ENCODE measurements at regions not wholly inside any gene's neighbourhood (a gene's known extent, or its start where the extent isn't known, plus 50 kb on each side); places are given as distances from the start of the nearest gene placed in this dataset.

DNA sequence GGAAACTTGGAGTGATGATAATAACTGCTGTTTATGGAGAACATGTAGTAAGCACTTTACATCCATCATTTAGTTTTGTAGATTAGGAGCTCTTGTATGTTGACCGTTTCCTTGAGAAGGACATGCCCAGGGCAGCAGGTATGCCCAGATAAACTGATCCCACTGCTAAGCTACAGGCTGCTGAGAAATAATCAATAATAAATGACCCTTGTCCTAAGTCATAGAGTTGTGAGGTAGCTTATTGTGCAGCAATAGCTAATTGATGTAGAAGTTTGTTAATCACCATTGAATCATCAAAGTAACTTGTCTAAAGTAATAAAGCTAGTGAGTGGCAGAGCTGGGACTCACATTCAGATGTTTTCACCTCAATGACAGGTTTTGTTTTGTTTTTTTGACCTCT is 287.2 kb upstream of the CYRIA start:
- TF ChIP-seq, protein P1, sequence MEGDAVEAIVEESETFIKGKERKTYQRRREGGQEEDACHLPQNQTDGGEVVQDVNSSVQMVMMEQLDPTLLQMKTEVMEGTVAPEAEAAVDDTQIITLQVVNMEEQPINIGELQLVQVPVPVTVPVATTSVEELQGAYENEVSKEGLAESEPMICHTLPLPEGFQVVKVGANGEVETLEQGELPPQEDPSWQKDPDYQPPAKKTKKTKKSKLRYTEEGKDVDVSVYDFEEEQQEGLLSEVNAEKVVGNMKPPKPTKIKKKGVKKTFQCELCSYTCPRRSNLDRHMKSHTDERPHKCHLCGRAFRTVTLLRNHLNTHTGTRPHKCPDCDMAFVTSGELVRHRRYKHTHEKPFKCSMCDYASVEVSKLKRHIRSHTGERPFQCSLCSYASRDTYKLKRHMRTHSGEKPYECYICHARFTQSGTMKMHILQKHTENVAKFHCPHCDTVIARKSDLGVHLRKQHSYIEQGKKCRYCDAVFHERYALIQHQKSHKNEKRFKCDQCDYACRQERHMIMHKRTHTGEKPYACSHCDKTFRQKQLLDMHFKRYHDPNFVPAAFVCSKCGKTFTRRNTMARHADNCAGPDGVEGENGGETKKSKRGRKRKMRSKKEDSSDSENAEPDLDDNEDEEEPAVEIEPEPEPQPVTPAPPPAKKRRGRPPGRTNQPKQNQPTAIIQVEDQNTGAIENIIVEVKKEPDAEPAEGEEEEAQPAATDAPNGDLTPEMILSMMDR (IDR thresholded peaks at IDR 0.05; ENCODE audit: control insufficient read depth, extremely low read depth, insufficient read depth), result no peak
- no peak overlapping the region for H3K4me3 ChIP-seq (ENCODE audit: low read depth, low read length)
- DNase-seq (ENCODE audit: low read depth), result no peak

DNA sequence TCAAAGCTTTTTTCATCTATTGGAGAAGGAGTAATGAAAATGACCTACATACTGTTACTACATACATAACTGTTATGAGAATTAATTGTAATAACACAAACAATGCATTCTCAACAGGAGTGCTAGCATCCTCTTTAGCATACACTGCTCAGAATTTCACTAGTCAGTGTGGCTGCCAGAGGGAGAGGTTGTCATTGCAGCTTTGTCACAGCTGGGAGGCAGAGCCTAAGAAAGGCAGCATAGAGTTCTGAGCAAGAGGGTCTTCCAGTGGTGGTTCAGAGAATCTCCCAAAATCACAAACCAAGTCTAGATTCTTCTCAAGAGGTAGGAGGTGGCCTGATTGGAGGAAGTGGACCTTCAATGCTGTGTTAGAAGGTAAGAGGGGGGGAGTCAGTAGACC is 286.7 kb upstream of the CYRIA start:
- no peak overlapping the region for H3K4me3 ChIP-seq (ENCODE audit: low read depth, low read length)
- TF ChIP-seq, protein P1 (IDR thresholded peaks at IDR 0.05; ENCODE audit: control insufficient read depth, extremely low read depth, insufficient read depth), result no peak
- DNase-seq (ENCODE audit: low read depth), result no peak

DNA sequence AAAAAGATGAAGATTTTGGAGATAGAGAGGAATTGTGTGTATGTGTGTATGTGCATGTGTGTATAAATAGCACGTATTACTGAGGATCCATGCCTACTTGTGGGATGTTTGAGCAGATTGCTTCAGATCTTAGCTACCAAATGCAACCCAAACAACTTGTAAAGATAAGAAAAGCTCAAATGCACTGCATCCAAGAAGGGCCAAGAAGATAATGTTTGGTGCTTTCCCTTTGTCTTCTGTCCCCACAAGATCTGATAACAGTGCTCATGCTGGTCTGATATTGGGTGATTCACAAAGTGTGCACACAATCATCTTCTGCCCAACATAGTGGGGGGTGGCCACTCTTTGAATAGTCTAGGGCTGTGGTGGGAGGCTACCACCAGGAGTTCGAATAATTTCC is 284.8 kb upstream of the CYRIA start:
- H3K4me3 ChIP-seq (ENCODE audit: low read depth, low read length), result no peak overlapping the region
- no peak for DNase-seq (ENCODE audit: low read depth)
- TF ChIP-seq, protein P1 (IDR thresholded peaks at IDR 0.05; ENCODE audit: control insufficient read depth, extremely low read depth, insufficient read depth), result no peak

DNA sequence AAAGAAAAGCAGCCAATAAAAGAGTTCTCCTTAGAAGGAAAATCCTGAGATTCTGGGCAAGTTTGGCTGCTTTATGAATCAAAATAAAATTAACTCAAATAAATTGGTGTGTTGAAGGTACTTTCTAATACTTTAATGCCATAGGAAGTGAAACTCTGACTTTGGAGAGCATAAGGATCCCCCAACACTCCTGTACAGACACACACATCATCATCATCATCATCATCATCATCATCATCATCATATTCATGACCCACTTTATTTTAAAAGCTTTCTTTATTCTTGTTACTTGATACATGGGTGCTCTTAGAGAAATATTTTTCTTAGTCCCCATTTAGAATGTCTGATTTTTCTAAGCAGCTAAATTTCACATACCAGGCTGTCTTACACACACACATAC is 283.1 kb upstream of the CYRIA start:
- no peak overlapping the region for H3K4me3 ChIP-seq (ENCODE audit: low read depth, low read length)
- no peak for DNase-seq (ENCODE audit: low read depth)
- TF ChIP-seq, protein P1 (IDR thresholded peaks at IDR 0.05; ENCODE audit: control insufficient read depth, extremely low read depth, insufficient read depth), result no peak

DNA sequence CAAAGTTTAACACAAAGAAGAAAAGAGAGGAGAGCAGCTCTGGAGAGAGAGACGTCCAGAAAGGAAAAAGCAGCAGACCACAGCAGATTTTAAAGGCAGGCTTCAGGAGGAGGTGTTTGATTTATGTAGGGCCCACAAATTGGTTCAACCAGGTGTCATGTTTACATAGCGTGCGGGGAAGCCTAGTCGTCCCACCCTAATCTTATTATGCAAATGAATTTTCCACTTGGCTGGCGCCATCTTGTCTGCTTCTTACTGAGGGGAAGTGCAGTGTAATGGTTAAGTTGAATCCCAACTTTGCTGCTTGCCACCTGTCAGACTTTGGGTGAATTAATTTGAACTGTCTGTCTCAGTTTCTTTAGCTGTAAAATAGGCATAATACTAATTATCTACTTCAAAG is 282.4 kb upstream of the CYRIA start:
- no peak for DNase-seq (ENCODE audit: low read depth)
- no peak overlapping the region for H3K4me3 ChIP-seq (ENCODE audit: low read depth, low read length)
- TF ChIP-seq, protein P1 (IDR thresholded peaks at IDR 0.05; ENCODE audit: control insufficient read depth, extremely low read depth, insufficient read depth), result no peak

DNA sequence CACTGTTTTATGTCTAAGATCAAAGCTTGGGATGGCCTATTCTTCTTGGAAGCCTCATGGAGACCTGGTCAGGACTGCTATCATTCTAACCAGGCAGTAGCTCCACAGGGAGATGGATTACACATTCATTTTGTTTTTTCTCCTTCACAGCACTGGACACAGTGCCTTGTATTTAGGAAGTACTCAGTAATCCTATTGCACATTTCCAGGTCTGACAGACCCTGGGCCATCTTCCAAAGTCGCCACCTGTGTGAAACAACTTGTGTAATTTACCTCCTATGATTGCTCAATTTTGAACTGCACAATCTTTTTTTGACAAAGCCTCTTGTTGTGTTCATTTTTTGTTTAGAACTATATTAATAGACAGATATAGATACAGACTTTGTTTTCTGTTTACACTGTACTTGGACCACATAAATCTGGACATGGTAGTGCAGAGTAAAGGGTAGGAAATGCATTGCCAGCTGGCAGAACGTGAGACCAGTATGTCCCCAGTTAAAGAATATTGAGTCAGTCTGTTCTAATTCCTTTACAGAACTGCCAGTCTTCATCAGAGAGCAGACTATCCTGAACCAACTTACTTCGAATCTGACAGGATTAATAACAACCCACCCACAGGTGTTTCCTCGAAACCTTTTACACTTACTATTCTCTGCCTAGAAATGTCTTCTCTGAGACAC is 277.8 kb upstream of the CYRIA start:
- no peak overlapping the region for H3K4me3 ChIP-seq (ENCODE audit: low read depth, low read length)
- peak; percentile 77 for DNase-seq (ENCODE audit: low read depth)
- TF ChIP-seq, protein P1 (IDR thresholded peaks at IDR 0.05; ENCODE audit: control insufficient read depth, extremely low read depth, insufficient read depth), result no peak

DNA sequence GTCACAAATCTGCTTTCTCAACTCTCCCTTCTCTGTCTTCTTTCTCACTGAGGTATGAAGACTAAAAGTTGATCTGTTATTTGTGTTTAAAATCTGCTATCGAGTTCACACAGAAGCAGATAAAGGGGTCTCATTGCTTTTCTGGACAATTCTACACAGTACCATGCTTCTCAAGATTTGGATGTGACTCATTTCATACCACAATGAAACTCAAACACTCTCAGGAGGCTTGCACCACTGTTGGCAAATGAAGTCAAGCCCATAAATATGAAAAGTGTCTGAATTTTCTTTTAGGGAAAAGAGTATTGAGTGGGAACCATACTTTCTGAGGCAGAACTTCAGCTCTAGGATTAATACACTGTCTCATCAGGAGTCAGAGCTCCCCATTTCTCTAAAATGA is 274.6 kb upstream of the CYRIA start:
- no peak overlapping the region for H3K4me3 ChIP-seq (ENCODE audit: low read depth, low read length)
- TF ChIP-seq, protein P1 (IDR thresholded peaks at IDR 0.05; ENCODE audit: control insufficient read depth, extremely low read depth, insufficient read depth), result no peak
- DNase-seq (ENCODE audit: low read depth), result no peak

Data from LNCaP clone FGC (cell line).